ENCODE measurements at regions not wholly inside any gene's neighbourhood (a gene's known extent, or its start where the extent isn't known, plus 50 kb on each side); places are given as distances from the start of the nearest gene placed in this dataset.

DNA sequence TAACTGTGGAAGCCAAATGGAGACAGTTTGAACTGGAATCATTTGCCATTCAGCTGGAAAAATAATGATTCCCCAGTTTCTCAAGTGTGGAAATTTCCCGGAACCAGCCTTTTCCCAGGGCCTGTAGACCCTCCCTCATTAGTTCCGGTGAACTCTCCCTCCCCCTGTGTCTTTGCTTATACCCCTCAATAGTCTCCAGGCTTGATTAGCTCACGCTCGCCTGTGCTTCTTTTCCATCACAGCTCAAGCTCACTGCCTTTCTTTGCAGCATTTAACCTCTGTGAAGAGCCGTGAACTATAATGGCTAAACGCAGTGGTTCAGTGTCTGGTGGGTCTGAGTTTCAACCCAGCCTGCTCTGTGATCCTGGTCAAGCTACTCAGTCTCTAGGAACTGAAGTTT is 690.8 kb downstream of the INHBA start:
- WGBS (ENCODE audit: insufficient coverage, low coverage, low lambda C conversion rate, missing lambda C conversion rate), result 97% methylated on average over 5 of the region's 6 CpGs
- no peak for ATAC-seq
- intact Hi-C loops (cut with DNase I), result no loop called here
- no peak for TF ChIP-seq POLR2A (IDR thresholded peaks at IDR 0.05)
- TF ChIP-seq, protein P1, sequence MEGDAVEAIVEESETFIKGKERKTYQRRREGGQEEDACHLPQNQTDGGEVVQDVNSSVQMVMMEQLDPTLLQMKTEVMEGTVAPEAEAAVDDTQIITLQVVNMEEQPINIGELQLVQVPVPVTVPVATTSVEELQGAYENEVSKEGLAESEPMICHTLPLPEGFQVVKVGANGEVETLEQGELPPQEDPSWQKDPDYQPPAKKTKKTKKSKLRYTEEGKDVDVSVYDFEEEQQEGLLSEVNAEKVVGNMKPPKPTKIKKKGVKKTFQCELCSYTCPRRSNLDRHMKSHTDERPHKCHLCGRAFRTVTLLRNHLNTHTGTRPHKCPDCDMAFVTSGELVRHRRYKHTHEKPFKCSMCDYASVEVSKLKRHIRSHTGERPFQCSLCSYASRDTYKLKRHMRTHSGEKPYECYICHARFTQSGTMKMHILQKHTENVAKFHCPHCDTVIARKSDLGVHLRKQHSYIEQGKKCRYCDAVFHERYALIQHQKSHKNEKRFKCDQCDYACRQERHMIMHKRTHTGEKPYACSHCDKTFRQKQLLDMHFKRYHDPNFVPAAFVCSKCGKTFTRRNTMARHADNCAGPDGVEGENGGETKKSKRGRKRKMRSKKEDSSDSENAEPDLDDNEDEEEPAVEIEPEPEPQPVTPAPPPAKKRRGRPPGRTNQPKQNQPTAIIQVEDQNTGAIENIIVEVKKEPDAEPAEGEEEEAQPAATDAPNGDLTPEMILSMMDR (IDR thresholded peaks at IDR 0.05), result no peak
- Histone ChIP-seq H3K4me1 (peaks cover 0 to 8% (median 4%) of the 10 kb centered on the region in 4 donors), H3K27me3 (no peaks in the 10 kb centered on the region), H3K36me3 (no peaks in the 10 kb centered on the region), H3K4me3 (no peak overlapping the region), H3K9me3 (no peaks in the 10 kb centered on the region), H3K27ac (no peak overlapping the region)
- DNase-seq, result no peak

DNA sequence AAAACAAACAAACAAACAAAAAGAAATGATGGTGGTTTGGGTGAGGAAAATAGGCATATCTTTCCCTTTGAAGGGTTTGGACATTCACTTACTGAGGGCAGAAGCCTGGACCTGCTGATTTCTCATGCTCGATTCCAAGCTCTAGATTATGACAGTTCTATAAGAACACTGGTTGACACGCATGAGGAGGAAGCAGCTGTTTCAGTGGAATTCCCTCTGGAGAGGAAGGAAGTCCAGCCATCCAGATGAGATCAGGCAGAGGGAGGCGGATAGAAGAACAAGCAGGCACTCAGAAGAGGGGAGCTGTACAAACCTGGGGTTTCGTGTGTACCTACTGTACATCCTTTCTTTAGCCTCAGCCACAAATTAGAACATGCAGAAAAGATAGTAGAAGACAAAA is 691.9 kb downstream of the INHBA start:
- H3K4me1 ChIP-seq, result peaks cover 0 to 17% (median 5%) of the 10 kb centered on the region in 4 donors
- no peak overlapping the region for H3K4me3 ChIP-seq
- WGBS (ENCODE audit: insufficient coverage, low coverage, low lambda C conversion rate, missing lambda C conversion rate), result 56% methylated on average over 4 of the region's 4 CpGs
- no peaks in the 10 kb centered on the region for H3K9me3 ChIP-seq
- no peak for DNase-seq
- no peaks in the 10 kb centered on the region for H3K27me3 ChIP-seq
- no peak for ATAC-seq
- TF ChIP-seq, protein P1 (IDR thresholded peaks at IDR 0.05), result no peak
- TF ChIP-seq POLR2A (IDR thresholded peaks at IDR 0.05), result no peak
- H3K36me3 ChIP-seq, result no peaks in the 10 kb centered on the region
- no peak overlapping the region for H3K27ac ChIP-seq
- intact Hi-C loops (cut with DNase I), result no loop called here

DNA sequence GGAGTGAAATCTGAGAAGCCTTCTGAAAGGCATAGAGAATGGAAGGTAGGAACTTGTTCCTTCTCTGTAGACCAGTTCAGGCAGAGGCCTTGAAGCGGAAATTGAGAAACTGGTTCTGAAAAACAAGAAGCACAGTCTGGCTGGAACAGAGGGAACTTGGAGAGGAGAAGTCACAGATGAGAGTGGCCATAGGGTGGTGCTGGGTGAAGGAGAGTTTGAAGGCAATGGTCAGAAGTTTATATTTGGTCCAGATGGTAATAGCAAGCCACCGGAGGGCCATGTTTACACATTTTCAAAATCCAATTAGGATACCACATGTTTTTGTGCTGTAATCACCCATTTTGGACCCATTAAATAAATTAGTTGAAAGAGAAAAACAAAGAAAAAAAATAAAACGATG is 692.5 kb downstream of the INHBA start:
- Histone ChIP-seq H3K27me3 (no peaks in the 10 kb centered on the region), H3K9me3 (no peaks in the 10 kb centered on the region), H3K27ac (no peak overlapping the region), H3K4me1 (peaks cover 0 to 17% (median 5%) of the 10 kb centered on the region in 4 donors), H3K4me3 (no peak overlapping the region), H3K36me3 (no peaks in the 10 kb centered on the region)
- 82% methylated on average over 3 of the region's 3 CpGs for WGBS (ENCODE audit: insufficient coverage, low coverage, low lambda C conversion rate, missing lambda C conversion rate)
- intact Hi-C loops (cut with DNase I), result no loop called here
- TF ChIP-seq, protein P1 (IDR thresholded peaks at IDR 0.05), result no peak
- TF ChIP-seq POLR2A (IDR thresholded peaks at IDR 0.05), result no peak
- no peak for DNase-seq
- peak; percentile 34 to 74 (median 56) for ATAC-seq

DNA sequence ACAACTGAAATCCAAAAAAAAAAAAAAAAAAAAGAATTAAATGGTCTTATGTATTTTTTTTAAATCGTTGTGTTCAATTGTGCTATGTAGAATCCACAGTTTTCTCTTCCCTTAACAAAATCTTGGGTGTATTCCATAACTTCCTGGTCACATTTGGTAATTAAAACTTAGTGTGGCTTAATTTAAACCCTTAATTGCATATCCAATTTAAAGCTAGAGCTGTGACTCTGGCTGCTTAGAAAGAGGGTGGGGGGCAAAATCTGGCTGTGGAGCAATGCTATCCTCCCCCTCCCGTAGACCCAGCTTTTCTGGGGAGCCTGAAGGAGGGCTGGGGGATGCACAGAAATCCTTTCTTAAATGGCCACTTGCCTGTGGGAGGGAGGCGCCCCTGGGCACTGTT is 695.1 kb downstream of the INHBA start:
- Histone ChIP-seq H3K4me3 (no peak overlapping the region), H3K27ac (no peak overlapping the region), H3K4me1 (peaks cover 0 to 17% (median 5%) of the 10 kb centered on the region in 4 donors), H3K27me3 (no peaks in the 10 kb centered on the region), H3K36me3 (no peaks in the 10 kb centered on the region), H3K9me3 (no peaks in the 10 kb centered on the region)
- intact Hi-C loops (cut with DNase I), result no loop called here
- 92% methylated on average over 2 of the region's 3 CpGs for WGBS (ENCODE audit: insufficient coverage, low coverage, low lambda C conversion rate, missing lambda C conversion rate)
- ATAC-seq (no peak), DNase-seq (no peak)
- TF ChIP-seq POLR2A (IDR thresholded peaks at IDR 0.05), result no peak

DNA sequence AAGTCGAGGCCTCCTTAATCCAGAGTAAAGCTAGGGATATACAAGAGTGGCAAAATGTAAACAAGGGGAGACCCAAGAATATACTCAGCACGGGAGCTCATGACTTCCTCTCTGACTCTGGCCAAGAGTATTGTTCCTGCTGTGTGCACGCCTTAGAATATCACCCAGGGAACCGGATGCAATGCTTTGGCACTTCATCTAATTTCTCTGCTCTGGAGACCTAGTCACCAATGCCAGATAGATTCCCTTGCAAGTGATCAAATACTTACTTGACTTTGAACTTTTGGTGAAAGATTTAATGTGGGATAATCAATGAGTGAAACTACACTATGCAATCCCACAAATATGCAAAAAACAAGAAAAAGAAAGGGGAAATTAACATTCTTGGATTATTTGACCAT is 695.5 kb downstream of the INHBA start:
- Histone ChIP-seq H3K4me3 (no peak overlapping the region), H3K4me1 (peaks cover 0 to 17% (median 5%) of the 10 kb centered on the region in 4 donors), H3K36me3 (no peaks in the 10 kb centered on the region), H3K27me3 (no peaks in the 10 kb centered on the region), H3K9me3 (no peaks in the 10 kb centered on the region), H3K27ac (no peak overlapping the region)
- TF ChIP-seq, protein P1 (IDR thresholded peaks at IDR 0.05), result no peak
- TF ChIP-seq POLR2A (IDR thresholded peaks at IDR 0.05), result no peak
- 19% methylated on average over 4 of the region's 4 CpGs for WGBS (ENCODE audit: insufficient coverage, low coverage, low lambda C conversion rate, missing lambda C conversion rate)
- intact Hi-C loops (cut with DNase I), result no loop called here
- DNase-seq (no peak), ATAC-seq (peak; percentile 46 to 74 (median 58))

Data from right lobe of liver (tissue), 6 donors.